Neural progenitor cell (in vitro differentiated cells): ENCODE measurements at regions not wholly inside any gene's neighbourhood (a gene's known extent, or its start where the extent isn't known, plus 50 kb on each side); places are given as distances from the start of the nearest gene placed in this dataset.

Experiments
- EZH2 ChIP-seq: fragments of 200-600 bp; sonication (generic); IDR thresholded peaks from 2 replicates; pipeline ENCODE4 v1.6.1; 2017; ENCODE audit warnings: antibody characterized with exemption, mild to moderate bottlenecking, moderate library complexity
- TF ChIP-seq, protein P1 (sequence below): fragments of 200-600 bp; sonication (generic); IDR thresholded peaks from 2 replicates; pipeline ENCODE4 v1.5.1; 2017; ENCODE audit warnings: antibody characterized with exemption, mild to moderate bottlenecking

- TF ChIP-seq, protein P1, sequence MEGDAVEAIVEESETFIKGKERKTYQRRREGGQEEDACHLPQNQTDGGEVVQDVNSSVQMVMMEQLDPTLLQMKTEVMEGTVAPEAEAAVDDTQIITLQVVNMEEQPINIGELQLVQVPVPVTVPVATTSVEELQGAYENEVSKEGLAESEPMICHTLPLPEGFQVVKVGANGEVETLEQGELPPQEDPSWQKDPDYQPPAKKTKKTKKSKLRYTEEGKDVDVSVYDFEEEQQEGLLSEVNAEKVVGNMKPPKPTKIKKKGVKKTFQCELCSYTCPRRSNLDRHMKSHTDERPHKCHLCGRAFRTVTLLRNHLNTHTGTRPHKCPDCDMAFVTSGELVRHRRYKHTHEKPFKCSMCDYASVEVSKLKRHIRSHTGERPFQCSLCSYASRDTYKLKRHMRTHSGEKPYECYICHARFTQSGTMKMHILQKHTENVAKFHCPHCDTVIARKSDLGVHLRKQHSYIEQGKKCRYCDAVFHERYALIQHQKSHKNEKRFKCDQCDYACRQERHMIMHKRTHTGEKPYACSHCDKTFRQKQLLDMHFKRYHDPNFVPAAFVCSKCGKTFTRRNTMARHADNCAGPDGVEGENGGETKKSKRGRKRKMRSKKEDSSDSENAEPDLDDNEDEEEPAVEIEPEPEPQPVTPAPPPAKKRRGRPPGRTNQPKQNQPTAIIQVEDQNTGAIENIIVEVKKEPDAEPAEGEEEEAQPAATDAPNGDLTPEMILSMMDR: no peak
- TF ChIP-seq EZH2: no peak
Observed at GRCh38 chr14:84806622-84807021, 723.3 kb upstream of the FLRT2 start.
